ENCODE measurements at regions not wholly inside any gene's neighbourhood (a gene's known extent, or its start where the extent isn't known, plus 50 kb on each side); places are given as distances from the start of the nearest gene placed in this dataset.

DNA sequence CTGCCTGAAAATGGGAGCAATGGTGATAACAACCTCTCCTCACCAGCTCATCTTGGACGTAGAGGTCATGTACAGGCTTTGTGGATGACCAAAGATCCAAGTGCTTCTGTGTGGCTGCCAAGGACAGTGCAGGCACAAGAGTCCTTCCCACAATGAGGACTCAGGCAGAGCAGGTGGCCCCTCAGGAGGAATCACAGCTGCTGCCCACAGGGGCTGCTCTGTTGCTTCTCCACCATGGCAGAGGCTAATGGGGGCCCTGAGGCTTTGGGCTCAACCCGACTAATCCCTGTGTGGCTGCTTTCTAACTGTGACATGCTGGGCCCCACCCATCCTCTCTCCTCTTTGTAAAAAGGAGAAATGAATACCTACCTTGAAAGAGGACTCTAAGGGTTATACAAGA, 58.1 kb upstream of the MRPS22 start:
- ATAC-seq, result no peak

GRCh38 chr3:139286241-139286640, 57.6 kb upstream of the MRPS22 start:
- ATAC-seq, result peak; percentile 29

- no peak for ATAC-seq
Measured at GRCh38 chr3:139286825-139287224, 57.0 kb upstream of the MRPS22 start.

- ATAC-seq, result no peak
Measured at GRCh38 chr3:139287557-139287956, 56.3 kb upstream of the MRPS22 start.

DNA sequence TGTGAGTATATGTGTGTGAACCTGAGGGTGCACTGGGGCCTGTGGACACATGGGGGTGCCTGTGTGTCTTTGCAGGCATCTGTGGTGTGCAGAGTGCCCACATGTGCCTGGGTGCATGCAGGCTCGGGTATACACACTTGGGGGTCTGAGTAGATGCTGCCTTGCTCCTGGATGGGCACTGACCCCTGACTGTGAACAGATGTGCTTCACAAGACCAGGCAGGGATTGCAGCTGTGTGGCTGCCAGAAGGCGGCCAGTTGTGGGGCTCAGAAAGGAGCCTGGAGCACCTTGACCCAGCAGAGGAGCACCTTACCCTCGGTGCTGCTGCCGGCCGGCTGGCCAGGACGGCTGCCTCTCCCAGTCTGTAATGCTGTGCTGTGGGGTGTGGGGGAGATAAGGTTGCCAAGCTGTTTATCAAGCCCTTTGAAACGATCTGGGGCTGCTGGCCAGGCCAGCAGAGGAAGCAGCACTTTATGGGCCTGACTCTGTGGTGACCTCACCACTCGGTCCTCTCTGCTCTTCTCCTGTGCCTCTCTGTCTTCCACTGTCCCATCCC, 55.5 kb upstream of the MRPS22 start:
- ATAC-seq, result no peak

- no peak for ATAC-seq
Measured at GRCh38 chr3:139289860-139290524, 53.8 kb upstream of the MRPS22 start.

DNA sequence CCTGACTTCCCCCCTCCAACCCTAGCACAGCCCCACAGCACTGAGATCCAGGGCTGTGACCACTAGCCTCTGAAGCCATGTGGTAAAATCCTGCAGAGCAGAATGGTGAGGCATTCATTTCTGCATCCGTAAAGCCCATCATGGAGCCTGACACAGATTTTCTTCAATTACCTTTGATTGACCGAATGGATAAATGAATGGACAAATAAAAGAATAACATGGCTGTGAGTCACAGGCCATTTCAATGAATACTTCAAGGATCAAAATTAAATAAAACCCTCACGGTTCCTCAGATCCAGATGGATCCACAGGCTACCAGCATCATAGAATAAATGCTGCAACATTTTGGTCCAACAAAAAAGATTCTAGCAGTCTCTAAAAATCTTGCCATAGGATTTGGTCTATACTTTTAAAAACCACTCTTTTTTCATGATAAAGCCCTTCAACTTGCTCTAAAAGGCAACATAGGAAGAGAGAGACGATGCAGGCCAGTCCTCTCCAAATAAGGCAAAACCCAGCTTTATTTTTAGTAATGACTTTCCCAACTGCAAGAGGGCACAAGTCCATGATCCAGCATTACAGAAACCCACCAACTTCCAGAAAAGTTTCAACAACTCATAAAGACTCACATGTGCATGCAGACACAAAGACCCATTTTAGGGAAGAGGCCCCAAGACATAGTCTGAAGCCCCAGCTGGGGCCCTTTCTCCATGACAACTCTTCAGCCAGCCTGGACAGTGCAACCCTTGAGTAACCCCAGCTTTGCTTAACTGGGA, 52.4 kb upstream of the MRPS22 start:
- no peak for ATAC-seq

- ATAC-seq, result no peak
Measured at GRCh38 chr3:139292192-139292591, 51.6 kb upstream of the MRPS22 start.

- no peak for ATAC-seq
Measured at GRCh38 chr3:139292711-139293664, 50.8 kb upstream of the MRPS22 start.

DNA sequence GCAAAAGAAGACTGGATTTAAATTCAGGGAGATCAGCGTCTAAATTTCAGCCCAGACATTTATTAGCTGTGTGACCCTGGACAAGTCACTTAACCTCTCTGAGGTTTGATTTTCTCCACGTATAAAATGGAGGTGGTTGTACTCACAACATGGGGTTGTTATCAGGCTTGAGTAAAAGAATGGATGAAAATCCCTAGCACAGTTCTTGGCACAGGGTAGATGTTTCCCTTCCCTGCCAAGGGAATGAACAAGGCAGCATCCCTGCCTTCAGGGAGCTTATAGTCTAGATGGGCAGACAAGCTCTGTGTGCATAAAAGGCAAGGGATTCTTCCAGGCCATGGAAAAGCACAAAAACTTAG, 50.2 kb upstream of the MRPS22 start:
- no peak for ATAC-seq
